Stomach smooth muscle (tissue), 2 donors: ENCODE measurements at regions not wholly inside any gene's neighbourhood (a gene's known extent, or its start where the extent isn't known, plus 50 kb on each side); places are given as distances from the start of the nearest gene placed in this dataset.

Experiments used
- H3K27ac ChIP-seq: one replicate; pipeline ENCODE4 v1.7.0; 2013; ENCODE audit warnings: mild to moderate bottlenecking, low read length, inconsistent platforms
- H3K27me3 ChIP-seq, 2 donors: one replicate each; pipeline ENCODE4 v1.7.0; 2013; ENCODE audit warnings: low read length in 2 of 2; ENCODE audit not compliant: insufficient read depth in 2 of 2, control insufficient read depth in 1 of 2
- H3K36me3 ChIP-seq, 2 donors: one replicate each; pipeline ENCODE4 v1.7.0; 2013; ENCODE audit warnings: low read length in 2 of 2; ENCODE audit not compliant: control insufficient read depth in 2 of 2, insufficient read depth in 2 of 2
- H3K4me1 ChIP-seq: one replicate; pipeline ENCODE4 v1.7.0; 2013; ENCODE audit warnings: low read length; ENCODE audit not compliant: control insufficient read depth, insufficient read depth
- H3K4me3 ChIP-seq, 2 donors: one replicate each; pipeline ENCODE4 v1.7.0; 2013; ENCODE audit warnings: low read length in 2 of 2
- H3K9ac ChIP-seq, 2 donors: one replicate each; pipeline ENCODE4 v1.7.0; 2013; ENCODE audit warnings: low read length in 2 of 2, mild to moderate bottlenecking in 1 of 2
- H3K9me3 ChIP-seq, 2 donors: one replicate each; pipeline ENCODE4 v1.7.0; 2013; ENCODE audit warnings: low read length in 2 of 2; ENCODE audit not compliant: control insufficient read depth in 2 of 2
- donor health status: healthy.
- donor health status: Pancreatic carcinoma.

DNA sequence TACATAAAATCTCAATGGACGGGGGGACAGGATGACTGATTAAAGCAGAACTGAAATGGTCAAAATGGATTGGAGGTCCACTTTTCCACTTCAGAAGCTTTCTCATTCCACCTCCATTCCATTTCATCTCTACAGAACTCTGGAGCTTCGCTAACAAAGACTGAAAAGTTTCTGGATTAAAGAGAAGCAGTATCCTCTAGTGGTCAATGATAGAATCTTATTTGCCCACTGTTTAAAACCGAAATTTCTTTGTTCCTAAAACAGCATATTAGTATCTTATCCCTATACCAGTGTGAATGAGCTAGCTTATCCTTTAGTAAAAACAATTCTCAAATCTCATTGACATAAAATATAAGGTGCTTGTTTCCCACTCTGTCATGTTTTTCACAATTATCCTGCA, 890.6 kb downstream of the KCNT2 start:
- H3K36me3 ChIP-seq: no peaks in the 10 kb centered on the region
- H3K27ac ChIP-seq: no peak overlapping the region
- H3K9ac ChIP-seq: no peak overlapping the region
- H3K4me1 ChIP-seq: no peaks in the 10 kb centered on the region
- no peaks in the 10 kb centered on the region for H3K9me3 ChIP-seq
- H3K4me3 ChIP-seq: no peak overlapping the region
- no peaks in the 10 kb centered on the region for H3K27me3 ChIP-seq

DNA sequence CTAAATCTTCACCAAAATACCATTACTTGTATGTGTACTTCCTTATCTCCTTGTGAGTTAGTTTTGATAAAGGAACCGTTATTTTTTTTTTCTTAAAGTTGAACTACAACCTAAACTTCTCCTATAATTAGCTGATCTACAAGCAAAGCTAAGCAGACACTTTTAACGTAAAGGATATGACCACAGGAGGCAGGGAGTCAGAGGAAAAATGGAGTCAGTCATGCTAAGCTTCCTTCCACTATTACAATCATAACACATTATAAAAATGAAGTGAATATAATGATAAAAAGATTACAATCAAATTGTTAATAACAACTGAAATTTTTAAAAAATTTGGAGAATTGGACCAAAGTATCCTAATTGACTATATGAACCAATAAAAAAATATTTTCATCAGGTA, 892.6 kb downstream of the KCNT2 start:
- H3K27ac ChIP-seq: no peak overlapping the region
- H3K4me3 ChIP-seq: no peak overlapping the region
- H3K36me3 ChIP-seq: no peaks in the 10 kb centered on the region
- H3K9ac ChIP-seq: no peak overlapping the region
- no peaks in the 10 kb centered on the region for H3K9me3 ChIP-seq
- no peaks in the 10 kb centered on the region for H3K4me1 ChIP-seq
- no peaks in the 10 kb centered on the region for H3K27me3 ChIP-seq

DNA sequence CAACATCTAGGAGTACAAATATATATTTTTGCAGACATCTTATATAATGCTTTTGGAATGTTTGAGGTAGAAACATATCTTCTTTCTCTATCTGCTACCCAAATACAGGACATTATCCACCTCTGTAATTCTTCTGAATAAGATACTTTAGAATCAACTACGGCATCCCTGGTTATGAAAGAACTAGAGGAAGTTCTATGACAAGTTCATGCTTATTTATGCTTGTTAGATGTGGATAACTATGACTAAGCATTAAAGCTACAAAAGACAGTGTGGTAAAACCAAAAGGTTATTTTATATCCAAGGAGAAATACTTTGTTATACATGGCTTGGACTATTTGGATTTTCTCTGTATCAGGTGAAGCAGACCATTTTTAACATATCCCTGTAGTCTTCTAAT, 894.0 kb downstream of the KCNT2 start:
- H3K27me3 ChIP-seq: no peaks in the 10 kb centered on the region
- H3K9ac ChIP-seq: no peak overlapping the region
- H3K36me3 ChIP-seq: no peaks in the 10 kb centered on the region

DNA sequence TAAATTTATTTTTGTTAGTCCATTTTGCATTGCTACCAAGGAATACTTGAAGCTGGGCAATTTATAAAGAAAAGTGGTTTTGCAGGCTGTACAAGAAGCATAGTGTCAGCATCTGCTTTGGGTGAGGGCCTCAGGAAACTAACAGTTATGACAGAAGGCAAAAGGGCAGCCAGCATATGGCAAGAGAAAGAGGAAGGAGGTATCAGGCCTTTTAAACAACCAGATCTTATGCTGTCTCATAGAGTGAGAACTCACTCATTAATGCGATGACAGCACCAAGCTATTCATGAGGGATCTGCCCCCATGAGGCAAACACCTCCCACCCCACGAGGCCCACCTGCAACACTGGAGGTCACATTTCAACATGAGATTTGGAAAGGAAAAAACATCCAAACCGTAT, 898.4 kb downstream of the KCNT2 start:
- no peaks in the 10 kb centered on the region for H3K36me3 ChIP-seq
- H3K9me3 ChIP-seq: no peaks in the 10 kb centered on the region
- no peak overlapping the region for H3K27ac ChIP-seq
- H3K4me1 ChIP-seq: no peaks in the 10 kb centered on the region
- H3K9ac ChIP-seq: no peak overlapping the region
- H3K4me3 ChIP-seq: no peak overlapping the region
- H3K27me3 ChIP-seq: no peaks in the 10 kb centered on the region

More for the DNA sequence above, 894.0 kb downstream of the KCNT2 start:
- H3K9me3 ChIP-seq: no peaks in the 10 kb centered on the region
- H3K4me1 ChIP-seq: no peaks in the 10 kb centered on the region
- no peak overlapping the region for H3K4me3 ChIP-seq
- H3K27ac ChIP-seq: no peak overlapping the region

DNA sequence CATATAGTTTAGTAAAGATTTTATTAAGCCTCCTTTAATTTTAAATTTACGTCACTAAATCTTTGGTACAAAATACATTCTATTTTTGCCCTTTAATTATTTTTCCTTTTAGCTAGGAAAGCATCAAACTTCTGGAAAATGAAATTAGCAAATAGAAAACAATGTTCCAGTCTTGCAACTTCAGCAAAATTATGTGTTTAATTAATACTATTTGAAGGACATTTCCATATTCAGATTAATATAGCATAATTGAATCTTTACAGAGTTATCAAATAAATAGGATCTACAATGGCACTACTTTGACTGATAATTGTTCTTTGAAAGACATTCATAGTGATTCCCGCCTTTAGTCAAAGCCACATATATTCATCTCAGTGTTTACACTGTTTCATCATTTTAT, 904.2 kb downstream of the KCNT2 start:
- Histone ChIP-seq H3K4me1 (no peaks in the 10 kb centered on the region), H3K9me3 (no peaks in the 10 kb centered on the region), H3K4me3 (no peak overlapping the region), H3K9ac (no peak overlapping the region), H3K27ac (no peak overlapping the region), H3K27me3 (no peaks in the 10 kb centered on the region), H3K36me3 (no peaks in the 10 kb centered on the region)

DNA sequence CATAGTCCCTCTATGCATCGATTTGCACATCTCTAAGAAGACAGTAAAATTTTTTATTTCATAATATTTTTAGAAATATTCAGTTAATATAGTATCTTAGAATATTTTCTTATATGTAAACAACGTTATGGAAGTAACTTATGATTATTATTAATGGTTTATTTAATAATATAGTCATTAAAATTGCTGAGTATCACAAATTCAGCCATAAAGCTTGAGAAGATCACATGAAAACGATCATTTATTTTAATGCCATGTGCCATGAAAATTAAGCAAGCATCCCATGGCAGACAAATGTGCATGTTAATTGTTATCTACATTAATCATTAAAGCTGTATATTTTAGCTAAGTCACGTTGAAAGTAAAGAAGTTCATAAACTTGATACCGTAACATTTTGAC, 907.1 kb downstream of the KCNT2 start:
- H3K9ac ChIP-seq: no peak overlapping the region
- no peaks in the 10 kb centered on the region for H3K9me3 ChIP-seq
- H3K27me3 ChIP-seq: no peaks in the 10 kb centered on the region
- H3K27ac ChIP-seq: no peak overlapping the region
- no peak overlapping the region for H3K4me3 ChIP-seq
- H3K4me1 ChIP-seq: no peaks in the 10 kb centered on the region
- no peaks in the 10 kb centered on the region for H3K36me3 ChIP-seq

DNA sequence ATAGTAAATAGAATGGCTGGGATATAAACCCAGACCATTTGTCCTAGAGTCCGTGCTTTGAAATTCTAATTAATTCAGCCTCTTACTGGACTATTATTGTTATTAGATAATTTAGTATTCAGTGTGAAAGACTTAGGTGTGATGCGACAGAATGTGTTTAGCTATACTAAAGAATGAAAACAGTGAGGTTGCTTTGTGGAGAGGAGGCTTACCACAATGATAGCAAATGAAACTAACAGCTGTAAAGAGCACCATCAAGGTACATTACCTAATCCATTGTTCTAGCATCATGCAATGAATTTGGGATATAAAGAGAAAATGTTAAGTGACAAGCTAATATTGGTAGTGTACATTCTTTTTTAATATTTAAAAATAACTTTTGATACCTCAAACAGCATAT, 911.1 kb downstream of the KCNT2 start:
- no peak overlapping the region for H3K4me3 ChIP-seq
- no peaks in the 10 kb centered on the region for H3K27me3 ChIP-seq
- no peak overlapping the region for H3K9ac ChIP-seq
- H3K36me3 ChIP-seq: no peaks in the 10 kb centered on the region
- no peaks in the 10 kb centered on the region for H3K9me3 ChIP-seq
- no peaks in the 10 kb centered on the region for H3K4me1 ChIP-seq
- H3K27ac ChIP-seq: no peak overlapping the region

DNA sequence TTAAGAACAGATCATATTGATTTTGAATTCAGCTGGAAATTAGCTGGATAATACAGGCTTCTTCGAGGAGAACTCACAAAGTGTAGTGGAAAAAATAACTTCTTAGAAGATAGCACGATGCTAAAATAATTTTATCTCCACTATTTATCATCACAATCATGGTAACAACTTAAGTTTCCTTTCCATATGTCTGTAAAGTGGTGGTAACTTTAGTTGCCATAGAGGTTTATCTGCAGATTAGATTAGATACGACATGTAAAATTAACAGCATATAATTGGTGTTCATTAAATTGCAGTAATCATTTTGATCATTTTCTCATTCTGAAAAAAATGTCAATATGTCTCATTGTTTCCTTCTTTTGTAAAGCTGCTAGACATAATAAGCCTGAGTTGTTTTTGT, 921.5 kb downstream of the KCNT2 start:
- Histone ChIP-seq H3K36me3 (no peaks in the 10 kb centered on the region), H3K9ac (no peak overlapping the region), H3K4me3 (no peak overlapping the region), H3K9me3 (no peaks in the 10 kb centered on the region), H3K27me3 (no peaks in the 10 kb centered on the region), H3K27ac (no peak overlapping the region), H3K4me1 (no peaks in the 10 kb centered on the region)

DNA sequence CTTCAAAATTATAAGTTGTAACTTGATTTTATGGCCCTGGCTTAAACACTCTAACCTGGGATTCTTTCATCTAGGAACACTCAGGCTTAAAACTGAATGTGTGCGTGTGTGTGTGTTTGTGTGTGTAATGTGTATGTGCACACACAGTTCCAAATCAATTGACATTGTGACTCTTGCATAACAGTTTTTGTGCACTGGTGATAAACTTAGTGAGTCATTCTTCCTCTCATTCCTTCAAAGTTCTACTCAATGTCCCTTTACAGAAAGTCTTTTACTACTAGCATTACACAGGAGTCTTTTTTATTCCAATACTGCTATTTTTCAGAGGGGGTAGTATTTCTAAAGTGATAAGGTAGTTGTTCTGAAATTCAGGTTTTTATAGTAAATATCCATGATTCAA, 943.6 kb downstream of the KCNT2 start:
- Histone ChIP-seq H3K36me3 (no peaks in the 10 kb centered on the region), H3K4me3 (no peak overlapping the region), H3K27ac (no peak overlapping the region), H3K9ac (no peak overlapping the region), H3K4me1 (no peaks in the 10 kb centered on the region), H3K27me3 (no peaks in the 10 kb centered on the region), H3K9me3 (no peaks in the 10 kb centered on the region)

DNA sequence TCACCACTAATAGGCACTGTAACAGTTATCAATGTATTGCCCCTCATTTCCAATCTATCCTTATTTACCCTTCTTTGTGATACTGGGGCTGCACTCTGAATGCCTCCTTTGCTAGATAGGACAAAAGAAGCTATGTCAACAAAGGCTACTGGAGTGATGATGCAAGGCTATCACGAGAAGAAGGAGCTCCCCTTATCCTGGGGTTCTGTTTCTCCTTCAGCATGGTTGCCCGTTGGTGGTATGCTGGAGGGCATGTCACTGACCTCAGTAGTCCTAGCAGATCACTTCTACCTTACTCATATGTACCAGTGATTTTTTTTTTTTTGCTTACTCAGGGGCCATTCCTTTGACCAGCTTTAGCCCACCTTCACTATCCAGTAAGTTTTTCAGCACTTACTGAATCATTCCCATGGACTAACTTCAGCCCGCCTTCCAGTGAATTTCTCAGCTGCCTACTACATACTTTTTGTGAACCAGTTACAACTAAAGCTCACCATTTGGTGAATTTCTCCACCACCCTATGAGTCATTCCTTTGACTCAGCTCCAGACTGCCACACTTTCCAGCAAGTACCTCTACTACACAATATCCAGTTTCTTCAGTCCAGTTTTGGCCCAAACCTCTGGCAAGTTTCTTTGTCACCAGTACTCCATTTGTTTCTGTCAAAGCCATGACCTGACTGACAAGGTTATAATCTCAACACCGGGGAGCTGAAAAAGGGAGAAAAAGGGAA, 944.5 kb downstream of the KCNT2 start:
- no peaks in the 10 kb centered on the region for H3K27me3 ChIP-seq
- no peaks in the 10 kb centered on the region for H3K9me3 ChIP-seq
- H3K9ac ChIP-seq: no peak overlapping the region
- H3K4me3 ChIP-seq: no peak overlapping the region
- no peaks in the 10 kb centered on the region for H3K4me1 ChIP-seq
- H3K36me3 ChIP-seq: no peaks in the 10 kb centered on the region
- no peak overlapping the region for H3K27ac ChIP-seq

DNA sequence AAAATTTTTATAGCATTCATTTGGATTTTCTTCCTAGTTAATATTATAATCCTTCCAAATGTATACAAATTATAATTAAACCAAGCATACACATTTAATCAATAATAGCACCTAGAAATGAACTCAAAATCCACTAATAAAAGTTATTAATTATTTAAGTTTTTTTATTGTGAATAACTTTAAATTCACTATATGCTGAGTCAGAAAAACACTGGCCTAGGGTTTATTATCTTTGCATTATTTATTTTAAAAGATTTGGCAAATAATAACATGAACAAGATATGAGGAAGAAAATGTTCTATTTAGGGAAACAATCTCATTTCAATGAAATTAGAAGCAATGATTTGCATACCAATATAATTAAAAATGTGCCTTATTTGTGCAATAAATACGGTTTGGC, 951.5 kb downstream of the KCNT2 start:
- Histone ChIP-seq H3K9ac (no peak overlapping the region), H3K36me3 (no peaks in the 10 kb centered on the region), H3K4me3 (no peak overlapping the region), H3K9me3 (no peaks in the 10 kb centered on the region), H3K4me1 (no peaks in the 10 kb centered on the region), H3K27ac (no peak overlapping the region), H3K27me3 (no peaks in the 10 kb centered on the region)
